SU-DHL-6 (cell line): ENCODE measurements at regions not wholly inside any gene's neighbourhood (a gene's known extent, or its start where the extent isn't known, plus 50 kb on each side); places are given as distances from the start of the nearest gene placed in this dataset.
A peak's percentile ranks its signal among the peaks of the same experiment; 100 is the strongest.

Experiments
- H2AFZ ChIP-seq: fragments of 200-600 bp; sonication (generic); 2 replicates; pipeline ENCODE4 v1.6.1; 2014; ENCODE audit warnings: low read depth, mild to moderate bottlenecking, moderate library complexity, mixed read lengths, antibody characterized with exemption, low read length; ENCODE audit not compliant: severe bottlenecking
- H3F3A ChIP-seq: fragments of 200-600 bp; shearing (Covaris generic); 2 replicates; pipeline ENCODE4 v1.6.0; 2016; ENCODE audit warnings: antibody characterized with exemption, mild to moderate bottlenecking; ENCODE audit not compliant: insufficient read depth
- H3K27ac ChIP-seq: fragments of 200-600 bp; sonication (generic); 2 replicates; pipeline ENCODE4 v1.5.1; 2016; ENCODE audit warnings: low read depth, mild to moderate bottlenecking, low read length, moderate library complexity, mixed read lengths
- H3K27me3 ChIP-seq: fragments of 200-600 bp; sonication (generic), shearing (Covaris generic); 2 replicates; pipeline ENCODE4 v1.6.0; 2014; ENCODE audit warnings: mild to moderate bottlenecking, low read length
- H3K36me3 ChIP-seq: fragments of 200-600 bp; sonication (generic); 2 replicates; pipeline ENCODE4 v1.6.1; 2014; ENCODE audit warnings: mild to moderate bottlenecking, low read length, mixed read lengths
- H3K4me2 ChIP-seq: fragments of 300-600, 200-600 bp; shearing (Covaris generic), sonication (generic); 2 replicates; pipeline ENCODE4 v1.6.0; 2014; ENCODE audit warnings: low read length, low read depth, mild to moderate bottlenecking; ENCODE audit not compliant: poor library complexity, severe bottlenecking
- H3K4me3 ChIP-seq: fragments of 200-600 bp; sonication (generic); 2 replicates; pipeline ENCODE4 v1.5.1; 2014; ENCODE audit warnings: antibody characterized with exemption, low read length, mild to moderate bottlenecking, mixed read lengths; ENCODE audit not compliant: insufficient read depth, poor library complexity, severe bottlenecking
- H3K79me2 ChIP-seq: fragments of 200-600 bp; sonication (generic); 2 replicates; pipeline ENCODE4 v1.6.1; 2014; ENCODE audit warnings: mild to moderate bottlenecking, low read length, moderate library complexity; ENCODE audit not compliant: insufficient read depth
- H3K9ac ChIP-seq: fragments of 200-600 bp; sonication (generic); 2 replicates; pipeline ENCODE4 v1.7.0; 2014; ENCODE audit warnings: mild to moderate bottlenecking, low read length
- H3K9me2 ChIP-seq: fragments of 200-600 bp; sonication (generic); replicated peaks from 2 replicates; pipeline ENCODE4 v1.6.1; 2014; ENCODE audit warnings: low read length; ENCODE audit not compliant: insufficient read depth
- H3K9me3 ChIP-seq: fragments of 200-600 bp; sonication (generic); 2 replicates; pipeline ENCODE4 v1.6.1; 2014; ENCODE audit warnings: low read length, mixed read lengths; ENCODE audit not compliant: insufficient read depth
- H4K20me1 ChIP-seq: fragments of 200-600 bp; sonication (generic); 2 replicates; pipeline ENCODE4 v1.6.1; 2014; ENCODE audit warnings: low read depth, mild to moderate bottlenecking, antibody characterized with exemption, low read length, moderate library complexity, mixed read lengths
- CTCF ChIP-seq: fragments of 200-600 bp; sonication (generic); IDR thresholded peaks from one replicate; pipeline ENCODE4 v1.5.1; 2017; ENCODE audit warnings: antibody characterized with exemption, mild to moderate bottlenecking, low read length, moderate library complexity; ENCODE audit not compliant: insufficient read depth, poor library complexity, severe bottlenecking
- EZH2phosphoT487 ChIP-seq: fragments of 200-600 bp; sonication (generic), shearing (Covaris generic); conservative IDR thresholded peaks from 2 replicates; pipeline ENCODE4 v1.6.1; 2018; ENCODE audit warnings: mild to moderate bottlenecking, antibody characterized with exemption, low read length, moderate library complexity, mixed read lengths

- no peak overlapping the region for H3K4me2 ChIP-seq
- H3K36me3 ChIP-seq: no peaks in the 10 kb centered on the region
- no peak overlapping the region for H2AFZ ChIP-seq
- no peaks in the 10 kb centered on the region for H3F3A ChIP-seq
- TF ChIP-seq CTCF (peak; percentile 85), EZH2phosphoT487 (no peak)
- H3K79me2 ChIP-seq: no peaks in the 10 kb centered on the region
- H3K9me2 ChIP-seq: no peaks in the 10 kb centered on the region
- no peak overlapping the region for H3K9ac ChIP-seq
- H3K27ac ChIP-seq: no peak overlapping the region
- no peaks in the 10 kb centered on the region for H3K9me3 ChIP-seq
- H3K27me3 ChIP-seq: no peaks in the 10 kb centered on the region
- H3K4me3 ChIP-seq: no peak overlapping the region
- no peaks in the 10 kb centered on the region for H4K20me1 ChIP-seq
Measured at GRCh38 chr2:174697255-174697654, 67.0 kb downstream of the CHRNA1 start.

- Histone ChIP-seq H4K20me1 (no peaks in the 10 kb centered on the region), H3F3A (no peaks in the 10 kb centered on the region), H3K27ac (no peak overlapping the region), H3K9me2 (no peaks in the 10 kb centered on the region), H3K79me2 (no peaks in the 10 kb centered on the region), H3K4me3 (no peak overlapping the region), H3K4me2 (no peak overlapping the region), H3K27me3 (no peaks in the 10 kb centered on the region), H3K9me3 (no peaks in the 10 kb centered on the region), H3K36me3 (no peaks in the 10 kb centered on the region), H3K9ac (no peak overlapping the region), H2AFZ (no peak overlapping the region)
- no peak for TF ChIP-seq EZH2phosphoT487
- TF ChIP-seq CTCF: no peak
Measured at GRCh38 chr2:174694920-174695319, 69.4 kb downstream of the CHRNA1 start.

- no peaks in the 10 kb centered on the region for H3K9me2 ChIP-seq
- no peaks in the 10 kb centered on the region for H3K27me3 ChIP-seq
- no peaks in the 10 kb centered on the region for H3K36me3 ChIP-seq
- H3K9ac ChIP-seq: no peak overlapping the region
- no peaks in the 10 kb centered on the region for H3K79me2 ChIP-seq
- H3K4me2 ChIP-seq: no peak overlapping the region
- no peaks in the 10 kb centered on the region for H3F3A ChIP-seq
- no peak overlapping the region for H2AFZ ChIP-seq
- H3K4me3 ChIP-seq: no peak overlapping the region
- no peak for TF ChIP-seq EZH2phosphoT487
- TF ChIP-seq CTCF: no peak
- no peaks in the 10 kb centered on the region for H3K9me3 ChIP-seq
- H4K20me1 ChIP-seq: no peaks in the 10 kb centered on the region
- H3K27ac ChIP-seq: no peak overlapping the region
Measured at GRCh38 chr2:174694196-174694878, 69.9 kb downstream of the CHRNA1 start.
